Stimulated activated CD8-positive, alpha-beta memory T cell treated with anti-CD3 and anti-CD28 coated beads, Interleukin-2, amount 100 ng/mL, for 48 hours (primary cell): ENCODE measurements at regions not wholly inside any gene's neighbourhood (a gene's known extent, or its start where the extent isn't known, plus 50 kb on each side); places are given as distances from the start of the nearest gene placed in this dataset.
"Not testable (repeated sequence)": the region's sequence is repeated elsewhere in the genome, so short reads cannot be mapped to it uniquely, and the experiment has no call there.

Experiments used
- DNase-seq, 2 donors: peaks; one replicate each; pipeline ENCODE4 v3.0.0-alpha.2; 2020; ENCODE audit warnings: low read depth in 2 of 2

DNA sequence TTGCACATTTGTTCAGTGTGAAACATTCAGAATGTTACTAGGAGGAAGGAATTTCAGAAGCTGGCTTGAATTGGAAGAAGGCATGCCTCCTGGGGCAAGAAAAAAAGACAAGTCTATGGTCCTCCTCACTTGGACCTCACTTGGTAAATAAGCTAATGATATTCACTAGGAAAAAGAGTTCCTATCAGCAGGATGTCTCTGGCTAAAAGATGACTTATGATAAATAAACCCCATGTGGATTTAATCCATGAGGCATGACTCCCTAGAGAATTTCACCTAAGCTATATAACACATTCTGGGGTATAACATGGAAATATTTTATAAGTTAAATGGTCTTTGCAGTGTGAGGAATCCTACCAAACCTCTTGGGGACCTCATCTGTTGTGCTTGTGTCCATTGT, 199.9 kb downstream of the LRIG3 start:
- no peak for DNase-seq

DNA sequence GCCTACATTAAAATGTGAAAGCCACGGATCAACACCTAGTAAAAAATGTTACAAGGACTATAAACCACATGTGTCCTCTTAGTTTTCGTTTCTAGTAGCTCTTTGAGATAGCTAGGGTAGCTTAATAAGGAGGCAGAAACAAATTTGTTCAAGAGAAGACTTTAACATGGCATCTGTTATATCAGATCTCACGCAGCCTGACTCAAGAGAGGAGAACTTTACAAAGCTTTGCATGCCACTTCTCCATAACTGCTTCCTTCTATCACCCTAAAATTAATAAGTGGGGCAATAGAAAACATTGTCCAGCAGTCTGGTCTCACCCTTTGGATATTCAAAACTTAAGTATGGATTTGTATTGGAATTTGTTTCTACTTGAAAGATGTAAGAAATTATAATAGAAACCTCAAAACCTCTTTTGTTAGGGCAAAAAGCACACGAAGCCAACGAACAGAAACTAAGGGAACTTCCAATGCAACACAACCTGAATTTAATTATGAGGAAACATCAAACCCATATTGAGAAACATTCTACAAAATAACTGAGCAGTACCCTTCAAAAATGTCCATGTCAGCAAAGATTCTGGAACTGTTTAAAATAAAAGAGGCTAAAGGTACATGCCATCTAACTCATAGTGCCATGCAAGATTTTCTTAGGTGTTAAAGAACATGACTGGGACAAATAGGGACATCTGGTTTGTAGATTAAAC, 194.8 kb downstream of the LRIG3 start:
- no peak for DNase-seq

GRCh38 chr12:58727521-58727920, 192.8 kb downstream of the LRIG3 start:
- no peak for DNase-seq

DNA sequence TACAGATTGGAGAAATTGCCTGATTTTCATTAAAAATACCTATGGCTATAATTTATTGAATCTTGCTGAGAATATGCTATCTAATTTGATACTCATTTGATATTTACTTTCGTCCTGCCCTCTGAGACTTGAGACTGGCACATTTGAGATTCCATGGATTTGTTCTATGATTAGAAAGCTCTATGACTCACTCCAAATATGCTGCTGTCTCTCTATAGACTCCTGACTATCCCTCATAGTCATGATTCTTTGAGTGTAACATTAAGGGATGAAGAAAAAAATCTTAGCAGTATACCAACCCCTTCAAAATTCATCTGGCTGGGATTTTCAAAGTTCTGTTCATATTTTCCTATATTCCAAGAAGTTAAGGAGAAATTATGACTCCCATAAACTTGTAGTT, 191.9 kb downstream of the LRIG3 start:
- DNase-seq = no peak

- no peak for DNase-seq
Measured at GRCh38 chr12:58731096-58731495, 189.2 kb downstream of the LRIG3 start.

DNA sequence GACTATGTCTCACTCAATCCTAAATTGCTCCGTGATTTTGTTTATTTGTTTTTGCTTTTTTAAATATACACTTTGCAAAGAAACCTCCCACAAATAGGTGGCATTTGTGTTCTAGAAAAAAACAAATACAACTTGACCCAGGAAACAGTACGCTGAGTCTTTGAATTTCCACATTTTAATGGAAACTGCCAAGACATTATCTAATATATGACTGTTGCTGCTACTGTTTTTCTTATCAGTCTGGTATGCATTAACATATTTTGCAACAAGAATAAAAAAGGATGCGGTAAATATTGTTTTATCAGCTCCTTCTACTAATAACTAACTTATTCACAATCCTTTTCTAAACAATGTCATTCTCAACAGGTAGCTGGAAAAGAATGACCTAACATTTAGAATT, 187.4 kb downstream of the LRIG3 start:
- DNase-seq = no peak

- DNase-seq = no peak
Measured at GRCh38 chr12:58741226-58741625, 179.1 kb downstream of the LRIG3 start.

DNA sequence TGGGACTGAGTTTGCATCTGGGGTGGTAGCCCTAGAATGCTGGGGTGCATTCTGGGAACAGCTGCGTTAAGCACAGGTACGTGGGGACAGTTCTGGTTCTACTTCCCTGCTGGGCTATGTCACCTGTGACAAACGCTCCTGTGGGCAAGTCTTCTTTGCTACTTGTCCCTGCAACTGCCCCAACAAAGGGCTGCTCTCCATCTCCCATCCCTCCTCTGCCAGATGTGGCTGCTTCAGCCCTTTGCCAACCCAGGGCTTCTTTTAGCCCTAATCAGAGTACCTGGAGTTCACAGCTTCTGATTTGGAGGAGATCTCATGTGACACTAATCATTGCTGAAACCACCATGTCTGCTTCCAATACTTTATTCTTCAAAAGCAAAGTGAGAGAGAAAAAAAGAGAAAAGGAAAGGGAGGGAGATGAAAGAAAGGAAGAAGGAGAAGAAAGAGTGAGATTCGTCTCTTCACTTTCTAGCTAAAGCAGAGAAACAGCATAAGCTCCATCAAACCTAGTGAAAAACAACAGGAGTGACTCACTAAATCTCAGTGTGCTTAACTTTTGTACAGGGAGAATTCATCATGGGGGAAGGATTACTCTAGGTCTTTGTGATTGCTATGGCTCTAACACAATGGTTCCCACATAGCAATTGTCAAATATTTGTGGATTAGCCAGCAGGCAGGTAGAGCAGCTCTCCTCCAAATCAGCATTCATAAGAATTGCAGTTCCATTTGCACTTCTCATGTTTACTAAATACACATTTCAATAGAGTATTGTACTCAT, 174.8 kb downstream of the LRIG3 start:
- no peak for DNase-seq

DNA sequence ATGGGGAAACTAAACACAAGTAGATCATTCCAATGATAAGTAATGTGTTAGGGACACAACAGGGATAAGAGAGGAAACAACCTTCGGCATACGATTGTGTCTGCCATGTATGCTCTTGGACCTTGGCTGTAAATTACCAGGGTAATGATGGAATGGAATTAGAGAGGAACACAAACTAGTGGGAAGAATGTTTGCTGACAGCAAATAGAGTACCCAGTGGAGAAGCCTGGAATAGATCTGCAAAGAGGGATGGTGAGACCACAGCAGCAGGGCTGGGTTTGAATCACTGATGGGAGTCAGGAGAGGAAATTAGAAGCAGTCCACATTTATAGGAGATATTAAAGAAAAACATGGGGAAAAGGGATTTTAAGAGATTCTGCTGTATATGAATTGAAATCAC, 172.8 kb downstream of the LRIG3 start:
- no peak for DNase-seq

DNA sequence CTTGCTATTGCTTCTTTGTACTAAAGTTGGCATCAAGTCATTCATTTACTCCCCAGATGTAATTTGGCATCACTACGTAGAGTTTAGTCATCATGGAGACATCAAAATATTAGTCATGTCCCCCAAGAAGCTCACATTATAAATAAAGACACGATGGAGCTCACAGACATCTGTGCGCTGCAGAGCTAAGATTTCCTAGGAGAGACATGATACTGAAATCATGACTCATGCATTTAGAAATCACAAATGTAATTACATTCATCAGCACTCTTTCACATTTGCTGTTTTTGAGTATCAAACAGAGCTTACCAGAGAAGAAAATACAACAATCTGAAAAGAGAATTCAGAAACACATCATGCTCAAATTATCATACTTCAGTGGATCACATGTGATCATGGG, 169.8 kb downstream of the LRIG3 start:
- no peak for DNase-seq

GRCh38 chr12:58757422-58757821, 162.9 kb downstream of the LRIG3 start:
- DNase-seq = no peak

GRCh38 chr12:58759745-58760144, 160.6 kb downstream of the LRIG3 start:
- not testable (repeated sequence) for DNase-seq

GRCh38 chr12:58761308-58761707, 159.0 kb downstream of the LRIG3 start:
- no peak for DNase-seq

- DNase-seq = no peak
Measured at GRCh38 chr12:58764100-58764953, 156.0 kb downstream of the LRIG3 start.

DNA sequence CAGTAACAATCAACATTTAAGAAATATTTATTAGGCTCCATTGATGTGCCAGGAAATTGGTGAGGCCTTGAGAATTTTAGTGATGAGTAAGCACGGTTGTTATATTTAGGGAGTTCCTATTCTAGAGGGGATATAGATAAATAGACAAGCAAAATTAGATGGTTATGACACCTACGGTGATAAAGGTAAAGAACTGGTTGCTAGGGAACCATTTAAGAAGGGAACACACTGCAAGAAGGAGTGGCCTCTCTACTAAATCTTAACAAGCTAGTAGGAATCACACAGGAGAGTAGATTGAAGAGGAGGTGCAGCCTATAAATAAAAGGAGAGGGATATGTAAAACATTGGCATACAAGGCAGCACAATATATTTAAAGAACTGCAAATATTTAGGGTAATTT, 155.2 kb downstream of the LRIG3 start:
- no peak for DNase-seq

DNA sequence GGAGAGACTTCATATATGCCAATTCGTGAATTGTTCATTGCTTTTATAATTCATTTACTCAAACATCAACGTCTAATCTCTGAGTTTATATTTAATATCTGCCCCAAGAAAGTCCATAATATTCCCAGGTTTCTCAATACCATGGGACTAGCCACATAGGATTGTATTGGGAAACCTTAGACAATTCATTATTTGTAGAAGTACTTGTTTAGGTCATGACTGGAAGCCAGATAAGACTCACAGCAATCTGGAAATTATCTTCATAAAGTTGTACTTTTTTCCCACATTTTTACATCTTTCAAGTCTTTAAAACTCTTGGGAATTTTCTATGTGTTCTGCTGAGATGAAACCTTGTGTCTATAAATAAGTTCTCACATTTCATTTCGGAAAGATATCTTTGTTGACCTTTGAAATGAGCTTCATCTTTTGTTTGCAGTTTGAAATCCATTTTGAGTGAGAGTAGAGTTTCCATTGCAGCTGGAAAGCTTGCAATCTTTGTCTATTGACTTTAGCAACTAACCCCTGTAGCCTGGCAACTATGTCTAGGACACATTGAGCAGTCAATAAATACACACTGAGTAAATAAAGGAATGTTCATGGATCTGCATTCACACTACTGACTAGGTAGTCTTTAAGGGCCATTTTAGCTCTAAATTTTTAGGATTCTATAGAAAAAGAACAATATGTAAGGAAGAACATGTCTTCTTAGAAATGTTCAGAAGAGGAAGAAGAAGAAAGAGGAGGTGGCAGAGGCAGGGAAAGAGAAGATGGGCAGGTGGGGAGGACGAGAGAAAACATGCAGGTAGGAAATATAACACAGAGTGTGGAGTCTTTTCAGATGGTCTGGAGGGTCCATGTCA, 154.4 kb downstream of the LRIG3 start:
- DNase-seq = no peak

GRCh38 chr12:58766513-58766870, 153.8 kb downstream of the LRIG3 start:
- no peak for DNase-seq

DNA sequence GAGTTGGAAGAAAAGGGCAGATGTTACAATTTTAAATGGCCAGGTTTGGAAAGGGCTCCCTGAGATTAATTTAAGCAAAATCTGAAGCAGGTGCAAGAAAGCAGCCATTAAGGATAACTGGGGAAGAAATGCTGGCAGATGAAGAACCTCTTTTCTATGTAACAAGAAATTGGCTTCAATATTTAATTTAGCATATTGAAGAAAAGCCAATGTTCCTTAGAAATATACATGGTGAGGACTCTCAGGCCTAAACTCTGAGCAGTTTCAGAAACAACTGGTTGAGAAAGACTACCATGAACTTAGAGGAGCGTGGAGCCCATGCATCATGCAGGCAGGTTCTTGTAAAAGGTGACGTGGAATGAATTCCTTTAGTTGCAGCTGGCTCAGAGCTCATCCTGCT, 152.8 kb downstream of the LRIG3 start:
- no peak for DNase-seq

- DNase-seq = no peak
Measured at GRCh38 chr12:58773986-58774385, 146.3 kb downstream of the LRIG3 start.

DNA sequence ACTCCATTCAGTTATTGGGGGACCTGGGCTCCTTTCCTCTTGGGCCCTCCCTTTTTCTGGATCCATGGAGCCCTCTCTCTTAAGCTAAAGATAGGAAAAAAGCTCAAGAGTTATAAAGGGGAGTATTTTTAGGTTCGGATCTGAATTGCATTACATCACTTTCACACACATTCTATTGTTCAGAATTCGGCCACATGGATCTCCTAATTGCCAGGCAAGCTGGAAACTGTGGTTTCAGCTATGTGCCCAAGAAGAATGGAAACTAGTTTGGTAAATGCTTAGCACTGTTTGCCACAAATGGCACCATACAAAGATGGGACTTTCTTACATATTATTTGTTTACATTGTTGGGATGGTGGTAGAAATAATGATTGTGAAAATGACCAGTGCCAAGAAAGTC, 145.6 kb downstream of the LRIG3 start:
- no peak for DNase-seq

GRCh38 chr12:58775396-58775795, 144.9 kb downstream of the LRIG3 start:
- DNase-seq = no peak

DNA sequence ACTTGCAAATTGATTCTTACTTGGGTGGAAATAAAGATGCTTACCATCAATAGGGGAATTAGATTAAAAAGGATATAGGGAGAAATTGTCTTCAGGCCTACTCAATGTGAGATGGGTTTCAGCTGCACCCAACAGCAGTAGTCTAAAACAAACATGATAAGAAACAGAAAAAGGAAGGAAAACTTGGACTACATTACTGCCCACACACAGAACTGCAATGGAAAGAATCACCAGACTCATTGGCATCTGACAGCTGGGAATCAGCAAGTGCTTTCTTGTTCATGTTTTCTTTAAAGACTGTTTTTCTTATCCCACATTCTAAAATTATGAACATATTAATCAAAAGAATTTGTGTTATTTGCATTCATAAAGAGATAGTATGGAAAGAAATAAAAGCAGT, 144.2 kb downstream of the LRIG3 start:
- no peak for DNase-seq
